ENCODE measurements at regions not wholly inside any gene's neighbourhood (a gene's known extent, or its start where the extent isn't known, plus 50 kb on each side); places are given as distances from the start of the nearest gene placed in this dataset.

- 60 to 67% methylated on average over 13 of the region's 13 CpGs for WGBS, 2 donors
These were observed 167.7 kb downstream of the PLPP3 start for GRCh38 chr1:56411484-56412180.

GRCh38 chr1:56411021-56411420, 168.3 kb downstream of the PLPP3 start:
- TF ChIP-seq CTCF (IDR thresholded peaks at IDR 0.05) (no peak), POLR2A (IDR thresholded peaks at IDR 0.05) (no peak)
- intact Hi-C loops (cut with DNase I; ENCODE audit: low total_unique reads): no loop called here
- 82 to 91% methylated on average over 2 of the region's 2 CpGs for WGBS, 2 donors

More at GRCh38 chr1:56411484-56412180, 167.7 kb downstream of the PLPP3 start:
- peak in 1 of 2 donors; percentile 87 for DNase-seq (ENCODE audit: low spot score in 2 of 2)
- H3K4me3 ChIP-seq (ENCODE audit: low read depth, poor library complexity, severe bottlenecking): no peak overlapping the region
- TF ChIP-seq CTCF (IDR thresholded peaks at IDR 0.05) (no peak), POLR2A (IDR thresholded peaks at IDR 0.05) (no peak)
- intact Hi-C loops (cut with DNase I; ENCODE audit: low total_unique reads): no loop called here

GRCh38 chr1:56410405-56410804, 169.0 kb downstream of the PLPP3 start:
- TF ChIP-seq CTCF (IDR thresholded peaks at IDR 0.05) (no peak), POLR2A (IDR thresholded peaks at IDR 0.05) (no peak)
- WGBS, 2 donors: 86 to 93% methylated on average over 3 of the region's 3 CpGs
- no peak for DNase-seq (ENCODE audit: low spot score in 2 of 2)
- intact Hi-C loops (cut with DNase I; ENCODE audit: low total_unique reads): no loop called here
- H3K4me3 ChIP-seq (ENCODE audit: low read depth, poor library complexity, severe bottlenecking): no peak overlapping the region

More at GRCh38 chr1:56411021-56411420, 168.3 kb downstream of the PLPP3 start:
- no peak overlapping the region for H3K4me3 ChIP-seq (ENCODE audit: low read depth, poor library complexity, severe bottlenecking)
- DNase-seq (ENCODE audit: low spot score in 2 of 2): no peak

- WGBS, 2 donors: 88 to 91% methylated on average over 8 of the region's 8 CpGs
- TF ChIP-seq POLR2A (IDR thresholded peaks at IDR 0.05) (no peak), CTCF (IDR thresholded peaks at IDR 0.05) (no peak)
- DNase-seq (ENCODE audit: low spot score in 2 of 2): no peak
- intact Hi-C loops (cut with DNase I; ENCODE audit: low total_unique reads): no loop called here
- H3K4me3 ChIP-seq (ENCODE audit: low read depth, poor library complexity, severe bottlenecking): no peak overlapping the region
These were observed 170.2 kb downstream of the PLPP3 start for GRCh38 chr1:56409112-56409691.

GRCh38 chr1:56406821-56407220, 172.5 kb downstream of the PLPP3 start:
- DNase-seq (ENCODE audit: low spot score in 2 of 2): no peak
- H3K4me3 ChIP-seq (ENCODE audit: low read depth, poor library complexity, severe bottlenecking): no peak overlapping the region
- TF ChIP-seq POLR2A (IDR thresholded peaks at IDR 0.05) (no peak), CTCF (IDR thresholded peaks at IDR 0.05) (no peak)
- intact Hi-C loops (cut with DNase I; ENCODE audit: low total_unique reads): no loop called here
- WGBS, 2 donors: 92 to 95% methylated on average over 2 of the region's 2 CpGs

Measured in lower leg skin (tissue), 4 donors.